GM18519 (cell line): ENCODE measurements at regions not wholly inside any gene's neighbourhood (a gene's known extent, or its start where the extent isn't known, plus 50 kb on each side); places are given as distances from the start of the nearest gene placed in this dataset.

Experiments
- ATAC-seq: cut with Tn5 transposase; IDR thresholded peaks from one replicate; pipeline ENCODE4 v1.9.1; 2021; ENCODE audit warnings: mild to moderate bottlenecking, moderate library complexity; ENCODE audit not compliant: unreplicated experiment, low FRiP score

- ATAC-seq: no peak
These were observed 230.8 kb upstream of the CST7 start for GRCh38 chr20:24718277-24718676.

DNA sequence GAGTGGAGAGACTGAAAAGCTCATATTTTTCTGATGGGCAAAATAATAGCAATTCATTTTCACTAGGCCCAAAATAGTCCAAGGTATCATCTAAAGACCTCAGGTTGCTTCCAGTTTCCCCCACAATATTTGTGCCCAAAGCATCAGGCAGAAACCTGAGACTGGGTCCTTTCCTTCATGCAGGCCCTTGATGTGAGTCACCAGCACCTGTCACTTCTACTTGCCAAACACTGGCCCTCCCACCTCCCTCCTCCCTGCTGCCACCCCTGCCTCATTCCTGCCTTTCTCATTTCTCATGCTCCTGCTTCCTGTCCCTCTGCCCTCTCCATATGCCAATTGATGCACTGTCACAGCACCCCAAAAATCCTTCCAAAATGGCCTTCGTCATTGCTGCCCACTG lies 230.4 kb upstream of the CST7 start:
- ATAC-seq: no peak

DNA sequence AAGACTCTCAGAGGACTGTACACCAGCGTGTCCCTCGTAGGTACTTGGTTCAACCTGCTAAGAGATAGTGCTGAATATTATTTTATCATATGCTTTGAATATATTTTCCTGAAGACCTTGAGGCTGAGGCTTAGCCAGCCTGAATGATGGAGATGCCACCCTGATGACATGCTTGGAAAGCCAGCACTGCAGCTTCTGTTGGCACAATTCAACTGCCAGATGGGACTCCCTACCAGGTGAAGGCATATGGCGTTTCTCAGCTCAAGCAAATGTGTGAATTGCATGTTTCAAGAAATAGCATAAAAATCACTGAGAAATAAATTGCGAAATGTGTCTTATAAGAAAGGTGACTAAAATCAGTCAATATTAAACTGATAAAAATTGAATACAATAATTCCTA lies 228.1 kb upstream of the CST7 start:
- ATAC-seq: no peak

GRCh38 chr20:24721891-24722568 lies 227.0 kb upstream of the CST7 start:
- ATAC-seq: no peak

- ATAC-seq: no peak
These were observed 226.5 kb upstream of the CST7 start for GRCh38 chr20:24722586-24722985.

DNA sequence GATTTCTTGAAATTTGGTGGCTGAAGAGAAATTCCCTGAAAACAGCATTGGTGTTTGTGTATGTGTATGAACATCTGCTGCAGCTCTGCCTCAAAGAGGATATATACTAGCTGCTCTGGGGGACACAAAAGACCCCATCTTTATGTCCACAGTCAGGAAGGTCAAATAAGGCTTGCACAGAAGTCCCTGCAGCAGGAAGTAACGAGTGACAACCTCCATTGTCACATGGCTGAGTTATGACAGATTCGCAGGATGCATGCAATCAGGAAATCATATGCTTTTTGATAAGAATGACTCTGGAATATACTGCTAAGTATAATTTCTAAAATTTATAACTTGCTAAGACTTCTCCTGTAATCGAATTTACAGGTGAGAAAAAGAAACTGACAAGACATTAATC lies 225.9 kb upstream of the CST7 start:
- no peak for ATAC-seq

DNA sequence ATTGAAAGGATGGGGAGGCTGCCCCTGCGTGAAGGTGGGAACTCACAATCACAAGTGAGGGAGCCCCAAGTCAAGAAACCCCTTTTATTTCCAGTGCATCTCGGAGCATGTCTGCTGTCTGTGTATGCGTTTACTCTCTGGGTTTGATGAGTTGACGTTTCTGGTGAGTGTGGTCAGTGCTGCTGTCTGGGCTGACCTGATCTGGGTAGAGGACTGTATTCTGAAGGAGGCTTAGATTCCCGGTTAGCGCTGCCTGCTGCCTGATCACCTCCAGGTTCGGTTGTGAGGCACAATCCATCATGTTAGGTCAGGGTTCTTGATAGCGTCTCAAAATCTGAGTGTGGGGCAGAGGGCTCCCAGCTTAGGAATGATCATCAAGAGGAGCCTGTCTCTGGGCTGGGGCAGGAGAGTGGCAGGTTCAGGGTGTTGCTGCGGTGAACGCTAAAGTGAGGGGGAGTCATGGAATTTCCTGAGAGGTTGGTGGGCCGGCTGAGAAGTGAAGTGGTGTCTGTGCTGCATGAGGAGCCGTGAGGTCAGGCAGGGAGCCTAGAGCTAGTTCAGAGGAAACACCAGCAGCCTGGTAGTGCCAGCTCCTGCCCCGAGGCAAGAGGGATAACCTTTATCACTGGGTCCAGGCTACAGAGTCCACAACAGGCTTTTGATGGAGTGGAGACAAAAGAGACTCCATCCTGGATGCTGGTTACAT lies 225.3 kb upstream of the CST7 start:
- ATAC-seq: no peak

DNA sequence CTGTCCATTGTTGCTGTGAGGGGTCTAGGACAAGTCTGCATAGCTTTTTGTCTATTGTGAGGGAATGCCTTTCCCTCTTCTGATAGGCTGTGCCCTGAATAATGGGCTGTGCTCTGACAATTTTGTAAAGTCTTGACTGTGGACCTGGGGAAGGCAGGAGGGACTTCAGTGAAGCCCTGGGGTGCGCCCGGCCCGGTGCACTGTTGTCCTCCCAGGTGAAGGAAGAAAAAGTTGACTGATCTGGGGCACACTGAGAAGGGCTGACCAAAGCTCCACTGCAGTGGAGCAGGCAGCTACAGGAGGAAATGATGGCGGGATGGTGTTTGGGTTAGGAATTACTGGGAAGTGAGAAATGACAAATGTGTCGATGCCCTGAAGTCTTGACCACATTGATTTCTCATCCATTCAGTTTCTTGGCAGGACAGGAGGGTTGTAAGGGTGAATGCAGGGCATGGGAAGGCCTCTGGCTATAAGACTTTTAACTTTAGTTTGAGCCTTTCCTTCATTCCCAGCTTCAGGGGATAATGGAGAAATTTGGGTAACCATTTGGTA lies 224.0 kb upstream of the CST7 start:
- no peak for ATAC-seq

- no peak for ATAC-seq
These were observed 221.3 kb upstream of the CST7 start for GRCh38 chr20:24727795-24728194.

DNA sequence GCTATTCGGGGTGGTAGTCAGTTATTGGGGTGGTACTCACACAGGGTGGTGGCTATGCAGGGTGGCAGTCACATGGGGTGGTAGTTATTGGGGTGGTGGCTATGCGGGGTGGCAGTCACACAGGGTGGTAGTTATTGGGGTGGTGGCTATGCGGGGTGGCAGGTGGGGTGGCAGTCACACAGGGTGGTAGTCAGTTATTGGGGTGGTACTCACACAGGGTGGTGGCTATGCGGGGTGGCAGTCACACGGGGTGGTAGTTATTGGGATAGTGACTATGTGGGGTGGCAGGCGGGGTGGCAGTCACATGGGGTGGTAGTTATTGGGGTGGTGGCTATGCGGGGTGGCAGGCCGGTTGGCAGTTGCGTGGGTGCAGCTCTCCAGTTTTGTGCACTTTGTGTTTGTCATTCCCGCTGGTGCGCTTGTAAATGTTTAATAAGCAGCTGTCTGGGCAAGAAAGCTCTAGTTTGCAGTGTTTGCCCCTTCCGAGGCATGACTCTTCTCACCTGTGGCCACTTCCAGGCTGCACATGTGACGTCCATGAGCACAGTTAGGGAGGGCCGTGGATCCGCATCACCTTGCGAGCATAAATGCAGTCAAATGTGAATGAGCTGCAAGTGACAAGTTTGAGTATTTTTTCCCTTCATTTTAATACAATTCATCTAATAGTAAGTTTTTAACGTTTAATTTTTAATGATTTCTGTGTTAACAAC lies 219.0 kb upstream of the CST7 start:
- no peak for ATAC-seq

DNA sequence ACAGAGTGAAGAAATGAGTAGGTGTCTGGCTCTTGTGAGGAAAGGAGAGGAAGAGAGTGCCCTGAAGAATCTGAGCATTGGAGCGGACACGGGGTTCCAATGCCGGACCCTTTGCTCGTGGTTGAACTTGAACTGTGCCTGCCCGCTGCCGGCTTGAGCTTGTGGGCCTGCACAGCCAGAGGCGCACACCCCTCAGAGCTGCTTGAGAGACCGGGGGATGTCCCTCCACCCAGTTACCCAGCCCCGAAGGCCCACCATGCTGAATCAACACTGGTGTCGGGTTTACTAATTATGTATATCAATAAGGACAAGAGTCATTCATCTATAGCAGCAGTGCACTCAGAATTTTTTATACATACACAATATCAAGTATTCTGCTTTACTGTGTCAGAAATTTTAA lies 218.3 kb upstream of the CST7 start:
- no peak for ATAC-seq

- ATAC-seq: no peak
These were observed 217.8 kb upstream of the CST7 start for GRCh38 chr20:24731312-24731711.

- ATAC-seq: no peak
These were observed 217.0 kb upstream of the CST7 start for GRCh38 chr20:24732076-24732475.

DNA sequence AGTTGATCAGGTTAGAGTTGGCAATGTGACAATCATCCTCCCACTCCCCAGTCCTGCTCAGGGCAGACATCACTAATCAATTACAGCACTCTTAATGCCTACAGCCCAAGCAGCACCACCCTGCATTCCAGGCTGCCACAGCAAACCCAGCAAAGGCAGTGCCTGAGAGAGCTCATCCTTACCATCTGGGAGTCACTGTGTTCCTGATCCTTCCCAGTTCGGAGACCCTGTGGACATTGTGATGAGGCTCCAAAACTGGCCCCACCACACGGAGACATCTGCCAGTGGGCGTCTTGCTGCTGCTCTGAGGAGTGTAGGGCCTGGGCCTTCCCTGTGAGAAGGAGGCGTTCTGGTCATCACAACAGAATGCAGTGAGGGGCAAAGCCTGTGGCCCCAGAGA lies 216.5 kb upstream of the CST7 start:
- ATAC-seq: no peak

DNA sequence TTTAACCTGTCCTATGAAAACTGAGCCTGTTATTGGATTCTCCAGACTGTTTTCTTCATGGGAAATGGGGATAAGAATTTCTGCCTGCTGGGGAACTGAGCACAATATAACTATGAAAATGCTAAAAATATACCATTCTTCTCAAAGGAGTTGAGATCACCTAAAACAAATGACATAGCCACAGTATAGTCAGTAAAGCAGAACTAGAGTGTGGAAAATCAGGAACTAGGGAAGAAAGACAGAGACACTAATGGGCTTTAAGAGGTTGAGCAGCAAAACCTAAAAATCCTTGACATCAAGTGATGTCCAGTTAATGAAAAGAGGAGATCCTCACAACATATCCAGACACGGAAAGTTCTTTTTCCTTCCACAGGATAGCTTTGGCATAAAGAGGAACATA lies 215.7 kb upstream of the CST7 start:
- no peak for ATAC-seq

DNA sequence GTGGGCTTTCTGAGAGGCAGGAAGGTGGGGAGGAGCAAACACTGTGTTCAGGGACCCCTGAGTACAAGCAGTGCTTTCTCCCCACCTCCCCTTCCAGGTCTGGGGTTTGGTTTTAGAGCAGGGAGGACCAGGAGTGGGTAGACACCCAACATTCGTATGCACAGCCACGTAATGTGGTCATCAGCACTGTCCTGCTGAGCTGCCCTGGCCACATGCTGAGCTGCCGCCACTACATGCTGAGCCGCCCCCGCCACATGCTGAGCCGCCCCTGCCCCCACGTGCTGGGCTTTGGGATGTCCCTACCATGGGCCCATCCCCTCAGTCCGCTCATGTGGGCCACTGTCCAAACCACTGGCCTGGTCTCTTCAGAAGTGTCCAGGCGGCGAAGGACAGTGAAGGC lies 214.9 kb upstream of the CST7 start:
- ATAC-seq: no peak

GRCh38 chr20:24735263-24735662 lies 213.8 kb upstream of the CST7 start:
- ATAC-seq: no peak

- ATAC-seq: no peak
These were observed 212.8 kb upstream of the CST7 start for GRCh38 chr20:24736131-24736843.

GRCh38 chr20:24736844-24737211 lies 212.2 kb upstream of the CST7 start:
- no peak for ATAC-seq

- no peak for ATAC-seq
These were observed 211.7 kb upstream of the CST7 start for GRCh38 chr20:24737212-24737850.
